HEK293T (cell line): ENCODE measurements at regions not wholly inside any gene's neighbourhood (a gene's known extent, or its start where the extent isn't known, plus 50 kb on each side); places are given as distances from the start of the nearest gene placed in this dataset.

Experiments
- ARNT ChIP-seq: fragments of 450-650 bp; IDR thresholded peaks from 2 replicates; pipeline ENCODE4 v1.6.1; 2017; ENCODE audit warnings: mild to moderate bottlenecking
- BHLHE40 ChIP-seq: fragments of 450-650 bp; IDR thresholded peaks from 2 replicates; pipeline ENCODE4 v1.6.1; 2016; ENCODE audit warnings: mild to moderate bottlenecking, moderate library complexity, borderline replicate concordance
- HDGF ChIP-seq: fragments of 450-650 bp; IDR thresholded peaks from 2 replicates; pipeline ENCODE4 v1.6.1; 2017; ENCODE audit warnings: antibody characterized with exemption, borderline replicate concordance
- NFRKB ChIP-seq: fragments of 450-650 bp; IDR thresholded peaks from 2 replicates; pipeline ENCODE4 v1.6.1; 2016; ENCODE audit warnings: mild to moderate bottlenecking, moderate library complexity
- SP1 ChIP-seq: fragments of 450-650 bp; IDR thresholded peaks from 2 replicates; pipeline ENCODE4 v1.6.1; 2017
- SUZ12 ChIP-seq: fragments of 450-650 bp; IDR thresholded peaks from 2 replicates; pipeline ENCODE4 v1.6.1; 2016; ENCODE audit warnings: mild to moderate bottlenecking
- TARDBP ChIP-seq: fragments of 450-650 bp; IDR thresholded peaks from 2 replicates; pipeline ENCODE4 v1.6.1; 2016

DNA sequence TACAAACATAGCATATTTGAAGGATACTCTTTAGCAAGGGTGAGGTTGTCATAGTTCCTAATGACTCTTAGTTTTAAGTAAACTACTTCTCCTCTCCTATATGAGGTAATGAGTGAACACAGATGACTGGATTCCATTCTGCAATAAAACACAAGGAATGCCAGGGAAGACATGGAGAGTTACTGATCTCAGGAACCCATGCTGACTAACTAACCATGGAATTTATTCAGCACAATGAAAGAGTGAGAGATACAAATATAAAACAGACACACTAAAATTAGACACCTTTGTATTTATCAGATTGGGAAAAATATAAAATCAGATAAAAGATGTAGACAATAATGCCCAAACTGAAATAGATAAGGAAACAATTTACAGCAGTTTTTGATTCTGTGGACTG, 1525.9 kb upstream of the SLC10A2 start:
- TF ChIP-seq TARDBP (no peak), ARNT (no peak), BHLHE40 (no peak), NFRKB (no peak), SUZ12 (no peak), SP1 (no peak), HDGF (no peak)
